ENCODE measurements at regions not wholly inside any gene's neighbourhood (a gene's known extent, or its start where the extent isn't known, plus 50 kb on each side); places are given as distances from the start of the nearest gene placed in this dataset.

DNA sequence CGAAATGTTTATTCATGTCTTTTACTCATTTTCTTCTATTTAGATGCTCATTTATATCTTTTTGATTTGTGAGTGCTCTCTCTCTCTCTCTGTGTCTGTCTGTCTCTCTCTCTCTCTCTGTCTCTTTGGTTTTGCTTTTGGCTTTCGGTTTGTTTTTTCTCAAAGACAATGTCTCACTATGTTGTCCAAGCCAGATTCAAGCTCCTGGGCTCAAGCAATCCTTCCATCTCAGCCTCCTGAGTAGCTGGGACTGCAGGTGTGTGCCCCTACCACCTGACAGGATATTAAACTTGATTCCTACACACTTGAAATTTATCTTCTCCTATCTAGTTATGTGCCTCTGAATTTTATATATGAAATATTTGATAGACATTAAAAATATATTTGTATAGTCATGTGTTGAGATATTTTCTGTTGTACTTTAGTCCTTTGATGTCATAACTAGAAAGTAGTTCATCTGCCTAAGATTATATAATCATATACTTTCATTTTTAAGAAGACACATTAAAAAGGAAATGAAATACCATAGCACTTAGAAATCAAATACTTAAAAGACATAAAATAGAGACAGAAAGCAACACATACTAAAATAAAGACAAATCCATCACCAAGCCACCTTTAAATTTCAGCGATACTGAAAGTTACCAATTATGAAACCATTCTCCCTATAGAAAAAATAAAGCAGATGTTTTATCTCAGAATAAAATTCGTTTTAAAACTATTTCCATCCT lies 68.1 kb upstream of the SFMBT2 start:
- TF ChIP-seq, protein P1, sequence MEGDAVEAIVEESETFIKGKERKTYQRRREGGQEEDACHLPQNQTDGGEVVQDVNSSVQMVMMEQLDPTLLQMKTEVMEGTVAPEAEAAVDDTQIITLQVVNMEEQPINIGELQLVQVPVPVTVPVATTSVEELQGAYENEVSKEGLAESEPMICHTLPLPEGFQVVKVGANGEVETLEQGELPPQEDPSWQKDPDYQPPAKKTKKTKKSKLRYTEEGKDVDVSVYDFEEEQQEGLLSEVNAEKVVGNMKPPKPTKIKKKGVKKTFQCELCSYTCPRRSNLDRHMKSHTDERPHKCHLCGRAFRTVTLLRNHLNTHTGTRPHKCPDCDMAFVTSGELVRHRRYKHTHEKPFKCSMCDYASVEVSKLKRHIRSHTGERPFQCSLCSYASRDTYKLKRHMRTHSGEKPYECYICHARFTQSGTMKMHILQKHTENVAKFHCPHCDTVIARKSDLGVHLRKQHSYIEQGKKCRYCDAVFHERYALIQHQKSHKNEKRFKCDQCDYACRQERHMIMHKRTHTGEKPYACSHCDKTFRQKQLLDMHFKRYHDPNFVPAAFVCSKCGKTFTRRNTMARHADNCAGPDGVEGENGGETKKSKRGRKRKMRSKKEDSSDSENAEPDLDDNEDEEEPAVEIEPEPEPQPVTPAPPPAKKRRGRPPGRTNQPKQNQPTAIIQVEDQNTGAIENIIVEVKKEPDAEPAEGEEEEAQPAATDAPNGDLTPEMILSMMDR (IDR thresholded peaks at IDR 0.05) = no peak
- TF ChIP-seq POLR2A (IDR thresholded peaks at IDR 0.05) (no peak), EP300 (IDR thresholded peaks at IDR 0.05) (no peak)

Data from tibial nerve (tissue), 4 donors.